Memory B cell (primary cell): ENCODE measurements at regions not wholly inside any gene's neighbourhood (a gene's known extent, or its start where the extent isn't known, plus 50 kb on each side); places are given as distances from the start of the nearest gene placed in this dataset.
"Not testable (repeated sequence)": the region's sequence is repeated elsewhere in the genome, so short reads cannot be mapped to it uniquely, and the experiment has no call there.

ENCODE experiments used
- ATAC-seq: fragments of 150-1000 bp; cut with Tn5 transposase; 2 replicates; pipeline ENCODE4 v1.10.0; 2021; ENCODE audit warnings: low read depth, mild to moderate bottlenecking, moderate library complexity
- DNase-seq, 2 donors: peaks; one replicate each; pipeline ENCODE4 v3.0.0; 2022; ENCODE audit warnings: low spot score in 2 of 2
- H3K27ac Mint-ChIP-seq: one replicate; pipeline ENCODE4 v1.8.0; 2022; ENCODE audit warnings: mild to moderate bottlenecking, moderate library complexity, mixed read lengths
- H3K27me3 Mint-ChIP-seq: one replicate; pipeline ENCODE4 v1.8.0; 2022; ENCODE audit warnings: mixed read lengths
- H3K36me3 Mint-ChIP-seq: one replicate; pipeline ENCODE4 v1.8.0; 2022; ENCODE audit warnings: mild to moderate bottlenecking, mixed read lengths
- H3K4me1 Mint-ChIP-seq: one replicate; pipeline ENCODE4 v1.8.0; 2022; ENCODE audit warnings: mixed read lengths
- H3K4me3 Mint-ChIP-seq: one replicate; pipeline ENCODE4 v1.8.0; 2022; ENCODE audit warnings: mild to moderate bottlenecking, moderate library complexity, mixed read lengths
- H3K9me3 Mint-ChIP-seq: one replicate; pipeline ENCODE4 v1.8.0; 2022; ENCODE audit warnings: mixed read lengths

DNA sequence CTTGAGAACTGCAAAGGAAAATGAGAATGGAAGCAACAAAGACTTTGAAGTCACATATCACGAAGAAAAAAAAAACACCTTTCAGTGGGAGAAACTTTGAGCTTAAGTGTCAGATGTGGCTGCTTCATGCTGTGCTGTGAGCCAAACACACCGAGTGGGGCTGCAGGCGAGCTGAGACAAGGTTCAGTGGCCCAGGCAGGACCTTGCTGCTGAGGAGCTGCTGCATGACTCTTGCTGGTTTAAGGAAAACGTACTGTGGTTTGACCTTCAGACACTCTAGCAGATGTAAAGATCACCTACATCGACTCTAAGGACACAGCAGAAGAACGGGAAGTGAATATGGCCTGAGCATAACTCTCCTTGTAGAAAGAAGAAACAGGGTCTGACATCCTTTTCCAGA, 118.1 kb upstream of the OR4E1 start:
- Mint-ChIP-seq H3K4me1 (no peaks in the 10 kb centered on the region), H3K9me3 (peaks cover 11% of the 10 kb centered on the region), H3K36me3 (no peaks in the 10 kb centered on the region), H3K4me3 (no peak overlapping the region), H3K27me3 (no peaks in the 10 kb centered on the region), H3K27ac (no peak overlapping the region)
- ATAC-seq (no peak), DNase-seq (no peak)

- not testable (repeated sequence) for ATAC-seq, H3K4me1 Mint-ChIP-seq, H3K4me3 Mint-ChIP-seq, H3K36me3 Mint-ChIP-seq, DNase-seq, H3K27ac Mint-ChIP-seq, H3K9me3 Mint-ChIP-seq, H3K27me3 Mint-ChIP-seq
These were observed 115.1 kb upstream of the OR4E1 start for GRCh38 chr14:21788687-21789086.

DNA sequence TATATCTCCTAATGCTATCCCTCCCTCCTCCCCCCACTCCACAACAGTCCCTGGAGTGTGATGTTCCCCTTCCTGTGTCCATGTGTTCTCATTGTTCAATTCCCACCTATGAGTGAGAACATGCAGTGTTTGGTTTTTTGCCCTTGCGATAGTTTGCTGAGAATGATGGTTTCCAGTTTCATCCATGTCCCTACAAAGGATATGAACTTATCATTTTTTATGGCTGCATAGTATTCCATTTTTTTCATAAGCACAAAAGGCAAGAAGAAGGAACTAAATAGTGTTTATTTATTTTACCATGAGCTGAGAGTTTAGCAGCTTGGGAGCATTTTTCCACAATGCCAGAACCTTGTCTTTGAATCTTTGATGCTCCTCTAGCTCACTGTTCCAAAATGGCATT, 113.6 kb upstream of the OR4E1 start:
- H3K9me3 Mint-ChIP-seq, H3K36me3 Mint-ChIP-seq, H3K4me3 Mint-ChIP-seq, H3K4me1 Mint-ChIP-seq, ATAC-seq, H3K27ac Mint-ChIP-seq, DNase-seq, H3K27me3 Mint-ChIP-seq: not testable (repeated sequence)

- no peak for DNase-seq
- no peak overlapping the region for H3K27ac Mint-ChIP-seq
- no peaks in the 10 kb centered on the region for H3K9me3 Mint-ChIP-seq
- no peak for ATAC-seq
- H3K36me3 Mint-ChIP-seq: no peaks in the 10 kb centered on the region
- no peak overlapping the region for H3K4me3 Mint-ChIP-seq
- H3K4me1 Mint-ChIP-seq: no peaks in the 10 kb centered on the region
- peaks cover 9% of the 10 kb centered on the region for H3K27me3 Mint-ChIP-seq
These were observed 107.9 kb upstream of the OR4E1 start for GRCh38 chr14:21781543-21781942.

DNA sequence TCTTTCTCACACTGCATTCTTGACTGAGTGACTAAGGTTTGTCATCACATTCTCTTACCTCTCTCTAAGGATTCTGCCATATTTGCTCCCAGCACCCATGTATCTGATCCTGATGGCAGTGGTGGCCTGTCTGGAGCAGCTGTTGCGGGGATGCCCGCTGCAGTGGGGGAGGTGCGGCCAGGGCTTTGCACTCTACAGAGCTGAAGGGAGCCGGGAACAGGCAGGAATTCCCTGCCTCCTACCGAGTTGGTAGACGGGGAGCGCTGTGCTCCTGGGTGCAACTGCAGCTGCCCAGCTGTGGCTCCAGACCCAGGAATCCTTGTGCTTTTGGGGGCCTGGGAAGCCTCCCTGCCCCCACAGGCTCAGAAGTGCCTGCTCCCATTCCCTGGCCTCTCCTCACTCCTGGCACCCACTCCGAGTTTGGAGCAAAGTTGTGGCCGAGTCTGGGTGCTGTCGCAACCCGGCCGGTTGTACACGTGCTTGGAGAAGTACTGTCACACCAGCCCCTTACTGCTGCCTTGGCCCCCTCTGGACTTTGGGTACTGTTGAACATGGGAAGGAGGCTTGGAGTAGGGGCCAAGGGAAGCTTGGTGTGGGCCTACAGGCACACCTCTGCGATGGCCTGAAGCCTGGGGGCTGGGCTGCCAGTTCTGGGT, 106.9 kb upstream of the OR4E1 start:
- no peak overlapping the region for H3K27ac Mint-ChIP-seq
- ATAC-seq (no peak), DNase-seq (no peak)
- no peaks in the 10 kb centered on the region for H3K36me3 Mint-ChIP-seq
- no peaks in the 10 kb centered on the region for H3K4me1 Mint-ChIP-seq
- H3K4me3 Mint-ChIP-seq: no peak overlapping the region
- peaks cover 9% of the 10 kb centered on the region for H3K27me3 Mint-ChIP-seq
- no peaks in the 10 kb centered on the region for H3K9me3 Mint-ChIP-seq

- H3K9me3 Mint-ChIP-seq: no peaks in the 10 kb centered on the region
- DNase-seq (no peak), ATAC-seq (no peak)
- no peaks in the 10 kb centered on the region for H3K36me3 Mint-ChIP-seq
- H3K27me3 Mint-ChIP-seq: peaks cover 4% of the 10 kb centered on the region
- no peak overlapping the region for H3K27ac Mint-ChIP-seq
- no peak overlapping the region for H3K4me3 Mint-ChIP-seq
- no peaks in the 10 kb centered on the region for H3K4me1 Mint-ChIP-seq
These were observed 98.1 kb upstream of the OR4E1 start for GRCh38 chr14:21771671-21772070.

- H3K27me3 Mint-ChIP-seq: peaks cover 4% of the 10 kb centered on the region
- no peak overlapping the region for H3K27ac Mint-ChIP-seq
- H3K4me1 Mint-ChIP-seq: no peaks in the 10 kb centered on the region
- no peak for DNase-seq
- H3K4me3 Mint-ChIP-seq: no peak overlapping the region
- ATAC-seq: no peak
- peaks cover 5% of the 10 kb centered on the region for H3K9me3 Mint-ChIP-seq
- no peaks in the 10 kb centered on the region for H3K36me3 Mint-ChIP-seq
These were observed 95.2 kb upstream of the OR4E1 start for GRCh38 chr14:21768875-21769257.

- no peak for DNase-seq
- peak; percentile 51 for ATAC-seq
- Mint-ChIP-seq H3K27me3 (peaks cover 4% of the 10 kb centered on the region), H3K27ac (no peak overlapping the region), H3K4me3 (no peak overlapping the region), H3K36me3 (no peaks in the 10 kb centered on the region), H3K9me3 (peaks cover 5% of the 10 kb centered on the region), H3K4me1 (no peaks in the 10 kb centered on the region)
These were observed 94.7 kb upstream of the OR4E1 start for GRCh38 chr14:21768116-21768874.

DNA sequence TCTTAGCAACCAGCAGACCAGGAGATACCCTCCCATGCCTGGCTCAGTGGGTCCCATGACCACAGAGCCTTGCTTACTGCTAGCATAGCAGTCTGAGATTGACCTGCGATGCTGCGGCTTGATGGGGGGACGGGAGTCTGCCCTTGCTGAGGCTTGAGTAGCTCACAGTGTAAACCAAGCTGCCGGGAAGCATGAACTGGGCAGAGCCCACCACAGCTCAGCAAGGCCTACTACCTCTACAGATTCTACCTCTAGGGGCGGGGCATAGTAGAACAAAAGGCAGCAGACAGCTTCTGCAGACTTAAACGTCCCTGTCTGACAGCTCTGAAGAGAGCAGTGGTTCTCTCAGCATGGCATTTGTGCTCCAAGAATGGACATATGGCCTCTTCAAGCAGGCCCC, 86.7 kb upstream of the OR4E1 start:
- ATAC-seq: not testable (repeated sequence)
- H3K27me3 Mint-ChIP-seq: peaks cover 11% of the 10 kb centered on the region

DNA sequence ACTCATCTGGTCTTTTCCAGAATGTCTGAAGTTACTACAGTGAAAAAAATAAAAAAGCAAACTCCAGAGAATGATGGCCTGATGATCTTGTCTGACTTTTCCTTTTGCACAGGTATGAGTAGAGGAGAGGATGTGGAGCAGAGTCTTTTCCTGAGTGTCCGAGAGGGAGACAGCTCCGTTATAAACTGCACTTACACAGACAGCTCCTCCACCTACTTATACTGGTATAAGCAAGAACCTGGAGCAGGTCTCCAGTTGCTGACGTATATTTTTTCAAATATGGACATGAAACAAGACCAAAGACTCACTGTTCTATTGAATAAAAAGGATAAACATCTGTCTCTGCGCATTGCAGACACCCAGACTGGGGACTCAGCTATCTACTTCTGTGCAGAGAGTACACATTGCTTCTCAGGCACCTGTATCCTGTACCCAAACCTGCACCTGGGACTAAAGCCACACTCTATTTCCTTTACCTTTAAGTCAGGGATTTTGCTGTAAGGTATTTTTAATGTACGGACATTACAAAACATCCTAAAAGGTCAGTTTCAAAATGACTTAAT, 75.8 kb upstream of the OR4E1 start:
- Mint-ChIP-seq H3K9me3 (no peaks in the 10 kb centered on the region), H3K4me1 (peaks cover 6% of the 10 kb centered on the region), H3K27me3 (peaks cover 3% of the 10 kb centered on the region), H3K4me3 (no peak overlapping the region), H3K36me3 (no peaks in the 10 kb centered on the region), H3K27ac (no peak overlapping the region)
- DNase-seq (no peak), ATAC-seq (no peak)

More for the DNA sequence above, 86.7 kb upstream of the OR4E1 start:
- not testable (repeated sequence) for DNase-seq, H3K36me3 Mint-ChIP-seq, H3K4me3 Mint-ChIP-seq, H3K9me3 Mint-ChIP-seq, H3K4me1 Mint-ChIP-seq, H3K27ac Mint-ChIP-seq

DNA sequence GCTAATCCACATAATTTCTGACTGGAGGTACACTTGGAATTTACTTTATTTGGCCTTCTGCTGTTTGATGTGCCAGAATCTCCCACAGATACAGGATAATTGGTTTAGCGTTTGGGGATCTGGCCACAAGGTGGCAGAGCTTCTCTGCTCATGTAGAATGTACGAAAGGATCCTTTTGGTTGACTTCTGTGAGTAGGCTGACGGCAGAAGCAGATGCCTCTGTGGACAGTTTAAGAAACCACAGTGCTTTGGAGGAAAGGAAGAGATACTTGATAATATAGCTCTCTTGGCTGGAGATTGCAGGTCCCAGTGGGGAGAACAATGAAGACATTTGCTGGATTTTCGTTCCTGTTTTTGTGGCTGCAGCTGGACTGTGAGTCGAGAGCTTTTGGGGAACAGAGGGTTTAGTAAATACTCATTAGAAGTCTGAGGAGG, 75.3 kb upstream of the OR4E1 start:
- DNase-seq: no peak
- H3K36me3 Mint-ChIP-seq: no peaks in the 10 kb centered on the region
- peak; percentile 60 for ATAC-seq
- peaks cover 6% of the 10 kb centered on the region for H3K4me1 Mint-ChIP-seq
- H3K4me3 Mint-ChIP-seq: no peak overlapping the region
- no peak overlapping the region for H3K27ac Mint-ChIP-seq
- H3K9me3 Mint-ChIP-seq: no peaks in the 10 kb centered on the region
- H3K27me3 Mint-ChIP-seq: peaks cover 3% of the 10 kb centered on the region

DNA sequence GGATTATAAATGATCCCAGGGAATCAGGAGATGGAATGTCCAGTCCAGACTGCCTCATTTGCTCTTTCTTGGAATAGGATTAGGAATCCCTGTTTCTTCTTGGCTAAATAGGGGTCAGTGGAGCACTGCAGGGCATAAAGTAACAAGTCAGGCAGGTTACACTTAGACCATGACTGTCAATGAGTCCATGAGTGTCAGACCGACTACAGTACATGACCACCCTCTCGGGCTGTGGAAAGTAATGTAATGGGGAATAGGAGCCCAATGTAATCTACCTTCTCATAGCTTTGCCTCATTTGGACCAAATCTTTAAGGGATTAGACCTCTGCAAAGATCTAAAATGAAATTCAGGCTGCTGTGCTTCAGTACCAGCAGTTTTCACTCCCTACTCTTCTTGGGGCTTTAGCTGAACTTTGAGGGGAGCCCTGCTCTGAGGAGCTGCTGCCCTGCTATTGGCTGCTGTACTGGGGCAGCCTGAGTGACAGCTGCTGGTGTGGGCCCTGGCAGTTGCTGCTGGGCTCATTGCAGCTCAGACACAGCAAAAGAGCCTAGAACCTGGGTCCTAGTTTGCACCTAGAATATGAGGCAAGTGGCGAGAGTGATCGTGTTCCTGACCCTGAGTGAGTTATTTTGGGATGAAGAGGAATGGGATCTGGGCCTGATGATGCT, 62.2 kb upstream of the OR4E1 start:
- no peaks in the 10 kb centered on the region for H3K4me1 Mint-ChIP-seq
- H3K36me3 Mint-ChIP-seq: no peaks in the 10 kb centered on the region
- no peak overlapping the region for H3K27ac Mint-ChIP-seq
- no peak overlapping the region for H3K4me3 Mint-ChIP-seq
- peaks cover 1% of the 10 kb centered on the region for H3K9me3 Mint-ChIP-seq
- peaks cover 23% of the 10 kb centered on the region for H3K27me3 Mint-ChIP-seq
- ATAC-seq (no peak), DNase-seq (no peak)

- Mint-ChIP-seq H3K36me3 (no peaks in the 10 kb centered on the region), H3K4me1 (no peaks in the 10 kb centered on the region), H3K9me3 (peaks cover 1% of the 10 kb centered on the region), H3K27me3 (peaks cover 19% of the 10 kb centered on the region), H3K4me3 (no peak overlapping the region), H3K27ac (no peak overlapping the region)
- DNase-seq (no peak), ATAC-seq (no peak)
These were observed 61.6 kb upstream of the OR4E1 start for GRCh38 chr14:21735200-21735599.

DNA sequence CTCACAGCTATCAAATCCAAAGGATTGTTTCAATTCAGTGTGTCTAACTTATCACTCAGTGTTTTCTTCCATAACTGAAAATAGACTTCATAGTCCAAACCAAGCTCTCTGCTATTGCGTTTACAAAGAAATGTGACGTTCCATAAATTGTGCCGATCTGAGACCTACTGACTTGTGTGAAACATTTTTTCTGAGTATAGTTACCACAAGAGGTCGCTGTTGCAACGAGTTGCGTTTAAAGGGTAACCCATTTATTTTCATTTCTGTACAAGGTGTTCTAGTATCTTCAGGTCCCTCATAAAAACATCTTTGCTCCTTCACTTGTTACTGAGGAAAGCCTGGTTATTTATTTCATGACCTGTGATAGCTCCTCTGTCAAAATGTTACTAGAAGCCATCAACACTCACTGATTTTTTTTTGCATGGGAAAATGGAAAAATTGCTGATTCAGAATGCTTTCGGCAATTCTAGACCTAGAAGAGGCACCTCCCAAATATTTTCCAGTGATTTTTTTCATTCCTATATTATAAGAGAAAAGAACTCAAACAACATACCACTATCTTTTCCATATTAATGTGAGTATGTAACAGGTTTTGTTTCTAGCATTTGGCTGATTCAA, 60.9 kb upstream of the OR4E1 start:
- DNase-seq (no peak), ATAC-seq (no peak)
- H3K36me3 Mint-ChIP-seq: no peaks in the 10 kb centered on the region
- H3K27ac Mint-ChIP-seq: no peak overlapping the region
- H3K4me3 Mint-ChIP-seq: no peak overlapping the region
- peaks cover 17% of the 10 kb centered on the region for H3K27me3 Mint-ChIP-seq
- H3K4me1 Mint-ChIP-seq: no peaks in the 10 kb centered on the region
- H3K9me3 Mint-ChIP-seq: peaks cover 1% of the 10 kb centered on the region
